Ishikawa (cell line): ENCODE measurements at regions not wholly inside any gene's neighbourhood (a gene's known extent, or its start where the extent isn't known, plus 50 kb on each side); places are given as distances from the start of the nearest gene placed in this dataset.

Experiments
- CREB1 ChIP-seq: IDR thresholded peaks from 2 replicates; pipeline ENCODE4 v1.6.1; 2012; ENCODE audit warnings: low read depth
- EP300 ChIP-seq: IDR thresholded peaks from 2 replicates; pipeline ENCODE4 v1.6.1; 2012; ENCODE audit warnings: borderline replicate concordance
- FOXM1 ChIP-seq: IDR thresholded peaks from 2 replicates; pipeline ENCODE4 v1.6.1; 2012; ENCODE audit warnings: low read depth, borderline replicate concordance
- MAX ChIP-seq: IDR thresholded peaks from 2 replicates; pipeline ENCODE4 v1.6.1; 2012
- RAD21 ChIP-seq: IDR thresholded peaks from 2 replicates; pipeline ENCODE4 v1.6.1; 2012; ENCODE audit warnings: low read depth
- USF1 ChIP-seq: IDR thresholded peaks from 2 replicates; pipeline ENCODE4 v1.6.1; 2012
- YY1 ChIP-seq: IDR thresholded peaks from 2 replicates; pipeline ENCODE4 v1.6.1; 2012; ENCODE audit warnings: low read depth

GRCh38 chr5:57346328-57346727, 136.3 kb downstream of the ACTBL2 start:
- TF ChIP-seq FOXM1 (no peak), EP300 (no peak), RAD21 (no peak), CREB1 (no peak), YY1 (no peak), USF1 (no peak), MAX (no peak)
